Epithelial cell of prostate (primary cell): ENCODE measurements at regions not wholly inside any gene's neighbourhood (a gene's known extent, or its start where the extent isn't known, plus 50 kb on each side); places are given as distances from the start of the nearest gene placed in this dataset.
"Not testable (repeated sequence)": the region's sequence is repeated elsewhere in the genome, so short reads cannot be mapped to it uniquely, and the experiment has no call there.

Experiments used
- DNase-seq: peaks from one replicate; pipeline ENCODE4 v3.0.0-alpha.2; 2011; ENCODE audit warnings: low read depth, low spot score
- H3K27ac ChIP-seq: fragments of 450-650 bp; 2 replicates; pipeline ENCODE4 v1.5.1; 2017; ENCODE audit warnings: mild to moderate bottlenecking

DNA sequence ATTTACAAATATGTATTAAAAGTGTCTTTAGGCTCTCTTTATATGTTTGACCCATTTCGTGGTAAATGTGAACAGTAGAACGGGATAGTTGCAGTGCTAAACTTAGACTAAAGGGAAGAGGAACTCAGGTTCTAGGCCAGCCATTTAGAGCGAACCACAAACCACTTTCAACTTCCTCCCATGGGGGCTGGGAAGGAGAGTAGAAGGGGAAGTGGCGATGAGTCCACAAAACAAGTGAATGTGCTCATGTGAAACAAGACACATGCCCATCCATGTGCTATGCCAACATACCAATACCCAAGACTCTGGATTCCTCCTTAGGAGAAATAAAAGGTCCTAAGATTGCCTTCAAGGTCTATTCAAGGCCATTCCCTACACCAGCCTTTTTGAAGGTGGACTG lies 940.4 kb upstream of the FOXG1 start:
- DNase-seq, H3K27ac ChIP-seq: not testable (repeated sequence)

DNA sequence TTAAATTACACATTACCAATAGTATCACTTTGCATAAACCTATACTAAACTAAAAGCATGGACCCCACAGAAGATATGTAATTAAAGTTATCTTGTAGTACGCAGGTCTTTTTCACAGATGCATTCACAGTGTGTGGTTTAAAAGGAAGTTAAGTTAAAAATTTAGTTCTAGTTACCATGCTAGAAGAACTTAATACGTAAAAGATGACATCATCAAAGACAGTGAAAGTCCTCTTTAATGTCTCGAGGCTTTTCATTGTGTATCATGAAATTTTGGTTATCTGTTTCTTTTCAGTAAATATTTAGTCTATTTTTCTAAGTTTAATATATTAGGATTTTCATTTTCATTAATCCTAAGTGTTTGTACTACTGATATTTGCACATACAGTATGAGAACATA lies 934.6 kb upstream of the FOXG1 start:
- not testable (repeated sequence) for H3K27ac ChIP-seq, DNase-seq

DNA sequence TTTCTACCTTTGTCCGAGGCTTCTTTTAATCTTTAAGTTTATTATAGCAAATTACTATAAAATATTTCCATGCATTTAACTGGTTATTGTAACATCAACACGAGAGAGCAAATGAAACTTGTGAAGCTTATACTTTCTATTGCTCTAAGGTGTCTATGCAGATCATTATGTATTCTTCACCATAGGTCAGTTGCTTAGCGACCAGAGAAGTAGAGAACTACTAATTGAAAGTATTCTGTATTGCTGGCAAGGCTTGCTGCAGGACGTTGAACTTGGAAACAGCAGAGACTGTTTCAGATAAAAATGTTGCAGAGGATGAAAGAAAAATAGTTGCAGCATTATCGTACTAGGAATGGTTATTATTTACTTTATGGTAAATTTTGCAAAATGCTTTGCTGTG lies 933.6 kb upstream of the FOXG1 start:
- not testable (repeated sequence) for DNase-seq, H3K27ac ChIP-seq

DNA sequence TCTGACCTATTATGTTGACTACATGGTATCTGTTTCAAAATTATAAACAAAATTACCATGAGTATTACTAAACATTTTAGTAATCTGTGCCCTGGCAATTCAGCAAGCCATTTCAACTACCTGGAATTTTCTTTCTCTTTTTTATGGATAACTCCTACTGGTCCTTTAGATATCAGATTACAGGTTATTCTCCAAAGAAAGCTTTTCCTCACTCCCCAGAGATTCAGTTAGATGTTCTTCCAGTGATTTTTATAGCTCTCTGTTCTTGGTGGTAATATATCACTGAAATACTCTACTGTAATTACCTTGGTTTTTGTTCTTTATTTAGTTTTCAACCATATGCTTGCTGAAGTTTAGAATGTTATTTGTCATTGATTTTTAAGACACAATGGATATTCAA lies 930.2 kb upstream of the FOXG1 start:
- DNase-seq: no peak
- H3K27ac ChIP-seq: no peak overlapping the region

DNA sequence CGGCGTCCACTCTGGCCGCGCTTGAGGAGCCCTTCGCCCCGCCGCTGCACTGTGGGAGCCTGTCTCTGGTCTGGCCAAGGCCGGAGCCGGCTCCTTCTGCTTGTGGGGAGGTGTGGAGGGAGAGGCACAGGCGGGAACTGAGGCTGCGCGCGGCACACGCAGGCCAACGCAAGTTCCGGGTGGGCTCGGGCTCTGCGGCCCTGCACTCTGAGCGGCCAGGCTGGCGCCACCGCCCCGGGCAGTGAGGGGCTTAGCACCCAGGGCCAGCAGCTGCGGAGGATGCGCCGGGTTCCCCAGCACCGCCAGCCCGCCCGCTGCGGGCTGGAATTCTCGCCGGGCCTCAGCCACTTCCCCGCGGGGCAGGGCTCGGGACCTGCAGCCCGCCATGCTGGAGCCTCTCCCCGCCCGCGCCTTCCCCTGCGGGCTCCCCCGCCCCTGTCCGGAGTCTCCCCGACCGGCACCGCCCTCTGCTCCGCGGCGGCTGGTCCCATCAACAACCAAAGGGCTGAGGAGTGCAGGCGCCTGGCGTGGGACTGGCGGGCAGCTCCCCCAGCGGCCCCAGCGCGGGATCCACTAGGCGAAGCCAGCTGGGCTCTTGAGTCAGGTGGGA lies 921.2 kb upstream of the FOXG1 start:
- DNase-seq: no peak
- no peak overlapping the region for H3K27ac ChIP-seq

DNA sequence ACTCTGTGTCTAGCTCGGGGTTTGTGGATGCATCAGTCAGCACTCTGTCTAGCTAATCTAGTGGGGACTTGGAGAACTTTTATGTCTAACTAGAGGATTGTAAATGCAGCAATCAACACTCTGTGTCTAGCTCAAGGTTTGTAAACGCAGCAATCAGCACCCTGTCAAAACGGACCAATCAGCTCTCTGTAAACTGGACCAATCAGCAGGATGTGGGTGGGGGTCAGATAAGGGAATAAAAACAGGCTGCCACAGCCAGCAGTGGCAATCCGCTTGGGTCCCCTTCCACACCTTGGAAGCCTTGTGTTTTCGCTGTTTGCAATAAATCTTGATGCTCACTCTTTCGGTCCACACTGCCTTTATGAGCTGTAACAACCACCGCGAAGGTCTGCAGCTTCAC lies 920.7 kb upstream of the FOXG1 start:
- DNase-seq: no peak
- H3K27ac ChIP-seq: no peak overlapping the region

DNA sequence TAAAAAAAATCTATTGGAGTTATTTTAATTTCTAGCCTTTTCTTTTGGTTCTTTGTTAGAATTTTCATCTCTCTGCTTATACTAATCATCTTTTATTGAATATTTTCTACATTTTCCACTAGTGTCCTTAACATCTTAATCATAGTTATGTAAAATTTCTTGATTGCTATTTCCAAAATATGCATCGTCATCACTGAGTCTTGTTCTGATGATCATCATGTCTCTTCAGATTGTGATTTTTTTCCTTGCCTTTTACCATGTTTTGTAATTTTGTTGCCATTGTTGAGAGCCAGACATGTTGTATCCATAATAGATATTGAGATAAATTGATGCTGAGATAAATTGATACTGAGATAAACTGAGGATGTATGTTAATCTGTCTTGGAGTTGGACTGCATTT lies 919.1 kb upstream of the FOXG1 start:
- DNase-seq, H3K27ac ChIP-seq: not testable (repeated sequence)

DNA sequence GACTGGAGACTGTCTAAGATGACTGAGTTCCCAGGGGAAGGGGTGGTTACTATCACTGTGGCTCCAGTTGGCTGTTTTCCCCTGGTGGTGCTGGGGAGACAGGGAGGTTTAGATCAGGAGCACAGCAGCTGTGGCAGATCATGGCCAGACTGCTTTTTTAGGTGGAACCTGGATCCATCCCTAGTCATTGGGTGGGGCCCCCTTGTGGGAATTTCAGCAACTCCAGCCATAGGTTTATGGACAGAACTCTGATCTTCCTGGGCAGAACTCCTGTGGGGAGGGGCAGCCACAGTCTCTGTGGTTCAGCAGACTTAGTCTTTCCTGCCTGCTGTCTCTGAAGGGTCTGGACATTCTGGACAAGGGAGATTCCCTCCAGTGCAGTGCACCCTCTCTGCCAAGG lies 917.4 kb upstream of the FOXG1 start:
- not testable (repeated sequence) for DNase-seq, H3K27ac ChIP-seq

DNA sequence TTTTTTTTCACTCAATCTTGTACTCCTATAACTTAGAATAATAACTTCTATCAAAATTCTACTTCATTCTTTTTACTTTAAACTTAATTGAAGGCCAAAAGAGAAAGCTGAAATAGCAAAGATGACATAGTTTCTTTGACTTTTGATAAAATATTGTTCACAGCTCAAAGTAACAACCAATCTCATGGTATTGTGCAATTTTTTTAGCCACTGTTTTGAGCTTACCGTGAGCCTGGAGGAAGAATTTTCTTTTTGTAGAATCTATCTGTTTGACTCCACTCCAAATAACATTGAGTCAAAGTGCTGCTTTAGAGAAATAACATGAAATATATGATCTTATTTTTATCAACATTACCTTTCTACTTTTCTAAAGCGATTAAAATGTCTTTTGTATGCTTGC lies 903.9 kb upstream of the FOXG1 start:
- no peak overlapping the region for H3K27ac ChIP-seq
- DNase-seq: no peak

DNA sequence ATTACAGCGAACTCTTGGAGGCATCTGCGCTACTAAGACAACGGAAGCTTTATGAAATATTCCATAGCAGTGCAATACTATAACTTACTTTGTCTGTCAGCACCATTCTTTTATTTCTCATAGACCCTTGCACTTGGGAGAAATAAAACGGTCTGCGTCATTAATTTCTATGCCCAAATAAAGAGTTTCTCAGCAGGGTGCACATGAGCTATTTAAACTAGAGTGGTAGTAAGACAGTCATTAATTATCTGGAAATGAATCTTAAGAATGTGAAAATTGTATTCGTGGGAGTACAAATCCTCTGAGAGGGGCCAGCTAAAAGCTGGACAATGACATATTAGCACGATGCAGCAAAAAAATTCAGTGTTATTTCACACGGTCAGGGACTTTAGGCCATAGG lies 903.4 kb upstream of the FOXG1 start:
- no peak overlapping the region for H3K27ac ChIP-seq
- DNase-seq: no peak

DNA sequence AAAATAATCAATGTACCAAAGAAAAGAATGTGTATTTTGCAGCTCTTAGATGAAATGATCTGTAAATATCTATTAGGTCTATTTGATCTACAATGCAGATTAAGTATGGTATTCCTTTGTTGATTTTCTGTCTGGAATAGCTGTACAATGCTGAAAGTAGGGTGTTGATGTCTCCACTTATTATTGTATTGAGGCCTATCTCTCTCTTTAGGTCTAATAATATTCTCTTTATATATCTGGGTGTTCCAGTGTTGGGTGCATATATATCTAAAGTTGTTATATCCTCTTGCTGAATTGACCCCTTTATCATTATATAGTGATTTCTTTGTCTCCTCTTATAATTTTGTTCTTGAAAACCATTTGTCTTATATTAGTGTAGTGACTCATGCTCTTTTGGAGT lies 885.5 kb upstream of the FOXG1 start:
- no peak for DNase-seq
- H3K27ac ChIP-seq: no peak overlapping the region

DNA sequence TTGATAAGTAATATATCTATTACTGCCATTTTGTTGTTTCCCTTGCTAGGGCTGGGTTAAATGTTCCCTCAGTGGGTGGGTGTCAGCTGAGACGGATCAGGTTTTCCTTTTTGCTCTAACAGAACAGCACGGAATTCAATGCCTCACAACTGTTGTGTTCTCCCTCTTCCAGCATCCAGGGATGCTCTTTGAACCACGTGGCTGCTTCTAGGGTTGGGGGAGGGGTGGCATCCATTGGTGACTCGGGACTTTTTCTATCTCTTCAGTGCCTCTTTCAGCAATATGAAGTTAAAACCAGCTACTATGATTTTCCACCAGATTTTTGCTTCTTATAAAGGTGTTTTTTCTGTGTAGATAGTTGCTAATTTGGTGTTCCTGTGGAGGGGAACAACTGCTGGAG lies 884.9 kb upstream of the FOXG1 start:
- DNase-seq: no peak
- no peak overlapping the region for H3K27ac ChIP-seq

DNA sequence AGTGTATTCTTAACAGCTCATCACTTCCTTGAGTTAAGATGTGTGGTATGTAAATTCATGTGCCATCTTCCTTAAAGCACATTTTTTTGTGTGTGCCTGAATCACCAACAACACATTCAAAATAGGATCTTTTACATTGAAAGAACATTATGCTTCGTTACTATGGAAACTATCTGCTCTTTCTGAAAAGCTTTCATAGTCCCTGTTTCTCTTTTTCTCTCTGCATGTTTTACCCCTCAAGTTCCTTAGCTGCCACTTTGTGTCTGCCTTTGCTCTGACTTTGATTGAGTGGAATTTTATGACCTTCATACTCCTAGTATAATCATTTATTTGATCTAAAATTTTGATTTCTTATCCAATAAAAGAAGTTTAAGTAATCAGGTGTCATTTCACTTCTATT lies 880.3 kb upstream of the FOXG1 start:
- DNase-seq: no peak
- H3K27ac ChIP-seq: no peak overlapping the region

DNA sequence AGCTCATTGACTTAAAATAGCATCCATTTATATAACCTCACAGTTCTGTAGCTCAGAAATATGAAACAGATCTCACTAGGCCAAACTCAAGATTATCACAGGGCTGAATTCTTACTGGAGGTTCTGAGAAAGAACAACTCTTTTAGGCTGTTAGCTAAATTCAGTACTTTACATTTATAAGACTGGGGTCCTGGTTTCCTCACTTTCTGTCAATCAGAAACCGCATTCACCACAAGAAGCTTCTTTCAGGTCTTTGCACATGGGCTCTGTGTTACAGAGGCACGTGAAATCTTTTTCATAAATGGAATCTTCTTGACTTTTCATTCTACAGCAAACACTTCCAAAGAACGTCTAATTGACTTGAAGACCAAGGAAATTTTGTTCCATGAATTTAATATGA lies 876.3 kb upstream of the FOXG1 start:
- DNase-seq: no peak
- no peak overlapping the region for H3K27ac ChIP-seq

DNA sequence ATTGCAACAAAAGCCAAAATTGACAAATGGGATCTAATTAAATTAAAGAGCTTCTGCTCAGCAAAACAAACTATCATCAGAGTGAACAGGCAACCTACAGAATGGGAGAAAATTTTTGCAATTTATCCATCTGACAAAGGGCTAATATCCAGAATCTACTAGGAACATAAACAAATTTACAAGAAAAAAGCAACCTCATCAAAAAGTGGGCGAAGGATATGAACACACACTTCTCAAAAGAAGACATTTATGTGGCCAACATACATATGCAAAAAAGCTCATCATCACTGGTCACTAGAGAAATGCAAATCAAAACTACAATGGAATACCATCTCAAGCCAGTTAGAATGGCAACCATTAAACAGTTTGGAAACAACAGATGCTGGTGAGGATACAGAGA lies 858.1 kb upstream of the FOXG1 start:
- DNase-seq, H3K27ac ChIP-seq: not testable (repeated sequence)

DNA sequence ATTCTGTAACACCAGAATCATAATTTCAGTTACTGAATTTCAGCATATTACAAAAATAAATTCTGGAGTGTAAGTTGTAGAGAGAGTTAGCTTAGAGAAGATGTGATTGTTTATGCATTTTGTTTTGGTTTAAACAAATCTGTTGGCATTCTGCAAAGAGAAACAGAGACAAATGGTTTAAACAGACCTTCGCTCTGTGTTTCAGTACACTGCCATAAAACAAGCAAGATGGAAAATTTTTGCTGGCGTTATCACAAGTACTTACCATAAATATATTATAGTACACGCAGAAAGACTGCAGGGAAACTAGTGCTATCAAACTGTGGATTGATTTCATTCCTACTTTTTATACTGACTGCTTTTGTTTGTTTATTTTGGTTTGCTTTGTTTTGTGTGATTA lies 850.3 kb upstream of the FOXG1 start:
- no peak overlapping the region for H3K27ac ChIP-seq
- no peak for DNase-seq

DNA sequence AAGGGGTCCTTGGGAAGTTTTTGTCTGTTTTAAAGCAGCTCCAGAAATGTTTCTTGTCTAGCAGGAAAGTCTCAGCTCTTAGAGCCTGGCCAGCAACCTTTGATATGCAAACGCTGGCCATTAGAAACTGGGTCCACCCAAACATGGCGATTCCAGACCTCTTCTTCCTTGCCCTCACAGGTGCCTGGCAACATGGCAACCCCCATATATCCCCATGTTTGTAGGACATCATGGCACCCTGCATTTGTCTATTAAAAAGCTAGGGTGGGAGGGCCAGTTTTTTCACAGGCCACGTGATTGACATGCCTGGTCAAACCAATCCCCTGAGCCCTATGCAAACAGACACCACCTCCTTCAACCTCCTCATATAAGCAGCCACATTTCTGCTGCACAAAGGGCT lies 848.7 kb upstream of the FOXG1 start:
- no peak overlapping the region for H3K27ac ChIP-seq
- DNase-seq: no peak

DNA sequence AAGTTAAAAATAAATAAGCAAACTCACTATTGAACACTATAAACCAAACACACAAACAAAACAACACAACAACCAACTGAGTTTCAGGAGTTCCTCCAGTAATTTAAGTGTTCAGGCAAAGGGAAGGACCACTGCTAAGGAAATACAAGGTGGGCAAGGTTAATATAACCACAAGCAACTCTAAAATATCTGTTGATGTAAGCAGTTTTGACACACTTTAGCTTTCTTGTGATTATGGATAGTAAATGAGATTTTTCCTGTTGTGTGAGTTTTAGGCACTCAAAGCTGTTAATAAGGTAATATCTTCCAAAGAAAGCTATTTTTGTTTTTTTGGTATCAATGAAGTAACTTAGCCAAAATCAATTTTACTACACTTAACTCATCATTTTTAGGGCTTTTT lies 839.1 kb upstream of the FOXG1 start:
- DNase-seq: no peak
- no peak overlapping the region for H3K27ac ChIP-seq

DNA sequence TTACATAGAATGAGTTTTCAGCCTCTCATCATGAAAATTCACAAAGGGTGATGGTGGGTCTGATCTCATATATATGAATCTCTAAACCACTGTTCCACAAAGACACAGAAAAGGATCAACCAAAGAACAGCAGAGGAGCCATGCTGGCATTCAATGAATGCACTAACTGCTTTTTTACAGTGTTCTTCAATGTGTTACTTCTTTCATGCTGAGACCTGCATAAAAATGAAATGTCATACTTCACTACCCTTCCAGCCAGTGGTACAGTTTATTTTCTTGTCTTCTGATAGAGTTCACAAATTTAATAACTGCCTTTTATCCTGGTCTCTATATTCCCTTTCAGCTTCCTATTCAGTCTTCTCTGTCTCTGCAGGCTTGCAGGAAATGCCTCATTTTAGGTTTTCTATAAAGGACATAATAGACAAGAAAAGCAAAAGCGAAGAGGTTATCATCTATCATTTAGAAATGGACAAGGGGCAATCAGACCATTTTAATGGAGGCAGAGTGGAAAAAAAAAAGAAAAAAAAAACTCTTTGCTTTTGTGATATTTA lies 836.7 kb upstream of the FOXG1 start:
- no peak for DNase-seq
- H3K27ac ChIP-seq: no peak overlapping the region

DNA sequence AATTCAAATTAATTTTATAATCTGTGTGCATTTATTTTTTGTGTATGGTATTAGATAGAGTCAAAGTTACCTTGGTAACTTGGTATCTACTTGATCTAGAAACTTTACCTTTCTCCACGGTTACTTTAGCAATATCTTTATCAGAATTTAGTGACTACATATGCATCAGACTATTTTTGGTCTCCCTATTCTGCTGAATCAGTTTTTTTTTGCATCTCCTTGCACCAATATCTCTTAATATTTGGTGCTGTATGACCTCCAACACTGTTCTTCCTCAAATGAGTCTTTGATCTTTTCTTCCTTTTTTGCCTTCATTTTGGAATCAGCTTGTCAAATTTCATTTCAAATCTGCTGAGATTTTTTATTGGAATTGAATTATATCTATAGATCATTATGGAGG lies 828.2 kb upstream of the FOXG1 start:
- DNase-seq: no peak
- H3K27ac ChIP-seq: no peak overlapping the region

DNA sequence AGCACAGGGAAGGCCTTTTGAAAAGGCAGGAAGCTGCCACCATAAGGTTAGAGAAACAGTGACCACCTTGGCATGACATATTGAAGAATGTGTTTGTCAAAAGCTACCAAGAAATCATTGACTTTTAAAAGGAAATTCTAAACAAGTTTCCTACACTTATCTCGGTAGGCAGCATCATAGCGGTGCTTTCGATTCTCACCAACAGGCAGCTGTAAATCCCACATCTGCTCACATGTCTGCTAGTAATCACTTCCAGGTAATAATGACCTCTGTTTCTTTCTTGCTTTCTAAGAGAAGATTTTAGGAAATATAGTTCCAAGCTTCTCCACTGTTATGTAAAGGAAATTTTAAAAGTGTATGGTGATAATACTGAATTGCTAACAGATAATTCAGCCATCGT lies 821.1 kb upstream of the FOXG1 start:
- H3K27ac ChIP-seq: no peak overlapping the region
- no peak for DNase-seq

DNA sequence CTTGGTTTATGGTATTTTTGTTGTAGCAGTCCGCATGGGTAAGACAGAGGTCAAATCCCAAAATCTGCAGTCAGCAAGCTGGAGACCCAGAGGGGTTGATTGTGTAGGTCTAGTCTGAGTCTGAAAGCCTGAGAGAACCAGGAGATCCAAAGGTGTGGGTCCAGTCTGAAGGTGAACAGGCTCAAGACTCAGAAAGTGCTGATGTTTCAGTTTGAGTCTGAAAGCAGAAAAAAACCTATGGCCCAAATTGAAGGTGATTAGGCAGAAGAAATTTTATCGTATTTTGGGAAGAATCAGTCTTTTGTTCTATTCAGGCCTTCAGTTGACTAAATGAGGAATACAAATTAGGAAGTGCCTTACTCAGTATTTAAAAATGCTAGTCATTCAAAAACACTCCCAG lies 807.8 kb upstream of the FOXG1 start:
- H3K27ac ChIP-seq: no peak overlapping the region
- no peak for DNase-seq

DNA sequence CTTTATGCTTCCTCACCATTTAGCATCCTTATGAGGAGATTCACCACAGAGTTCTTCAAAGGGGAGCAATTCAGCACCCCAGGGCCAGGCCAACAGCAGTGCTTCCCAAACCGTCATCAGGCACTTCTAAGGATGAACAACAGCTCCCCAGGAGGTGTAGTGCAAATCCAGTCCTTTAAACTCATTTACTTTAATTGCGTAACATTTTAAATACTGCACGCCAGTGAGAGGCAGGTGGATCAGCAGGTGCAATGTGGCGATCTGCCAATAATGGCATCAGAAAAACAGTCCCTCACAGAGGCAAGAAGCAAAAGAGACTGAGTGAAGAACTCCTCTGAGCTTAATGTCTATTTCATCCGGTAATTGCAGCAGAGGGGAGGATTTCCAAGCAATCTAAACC lies 770.9 kb upstream of the FOXG1 start:
- no peak for DNase-seq
- no peak overlapping the region for H3K27ac ChIP-seq
